ENCODE measurements at regions not wholly inside any gene's neighbourhood (a gene's known extent, or its start where the extent isn't known, plus 50 kb on each side); places are given as distances from the start of the nearest gene placed in this dataset.

DNA sequence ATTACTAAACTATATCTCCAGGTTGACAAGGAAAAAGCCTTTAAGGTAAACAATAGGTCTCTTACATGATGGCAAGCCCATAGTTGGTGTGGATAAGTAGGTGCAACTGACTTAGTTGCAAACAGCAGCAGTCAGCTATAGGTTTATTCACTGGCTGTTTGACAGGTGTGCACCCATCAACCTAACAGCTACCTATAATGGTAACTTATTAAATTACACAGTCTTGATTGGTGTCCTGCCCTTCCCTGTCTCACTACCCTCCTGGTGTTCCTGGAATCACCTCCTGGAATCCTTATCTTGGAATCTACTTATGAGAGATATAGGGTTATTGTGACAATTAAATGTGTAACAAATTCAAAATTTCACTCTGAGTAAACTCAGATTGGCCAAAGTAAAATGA, 467.8 kb upstream of the UBE2E2 start:
- TF ChIP-seq, protein P1, sequence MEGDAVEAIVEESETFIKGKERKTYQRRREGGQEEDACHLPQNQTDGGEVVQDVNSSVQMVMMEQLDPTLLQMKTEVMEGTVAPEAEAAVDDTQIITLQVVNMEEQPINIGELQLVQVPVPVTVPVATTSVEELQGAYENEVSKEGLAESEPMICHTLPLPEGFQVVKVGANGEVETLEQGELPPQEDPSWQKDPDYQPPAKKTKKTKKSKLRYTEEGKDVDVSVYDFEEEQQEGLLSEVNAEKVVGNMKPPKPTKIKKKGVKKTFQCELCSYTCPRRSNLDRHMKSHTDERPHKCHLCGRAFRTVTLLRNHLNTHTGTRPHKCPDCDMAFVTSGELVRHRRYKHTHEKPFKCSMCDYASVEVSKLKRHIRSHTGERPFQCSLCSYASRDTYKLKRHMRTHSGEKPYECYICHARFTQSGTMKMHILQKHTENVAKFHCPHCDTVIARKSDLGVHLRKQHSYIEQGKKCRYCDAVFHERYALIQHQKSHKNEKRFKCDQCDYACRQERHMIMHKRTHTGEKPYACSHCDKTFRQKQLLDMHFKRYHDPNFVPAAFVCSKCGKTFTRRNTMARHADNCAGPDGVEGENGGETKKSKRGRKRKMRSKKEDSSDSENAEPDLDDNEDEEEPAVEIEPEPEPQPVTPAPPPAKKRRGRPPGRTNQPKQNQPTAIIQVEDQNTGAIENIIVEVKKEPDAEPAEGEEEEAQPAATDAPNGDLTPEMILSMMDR (IDR thresholded peaks at IDR 0.05), result no peak
- no peak for TF ChIP-seq POLR2AphosphoS5 (IDR thresholded peaks at IDR 0.05)
